ENCODE measurements at regions not wholly inside any gene's neighbourhood (a gene's known extent, or its start where the extent isn't known, plus 50 kb on each side); places are given as distances from the start of the nearest gene placed in this dataset.

DNA sequence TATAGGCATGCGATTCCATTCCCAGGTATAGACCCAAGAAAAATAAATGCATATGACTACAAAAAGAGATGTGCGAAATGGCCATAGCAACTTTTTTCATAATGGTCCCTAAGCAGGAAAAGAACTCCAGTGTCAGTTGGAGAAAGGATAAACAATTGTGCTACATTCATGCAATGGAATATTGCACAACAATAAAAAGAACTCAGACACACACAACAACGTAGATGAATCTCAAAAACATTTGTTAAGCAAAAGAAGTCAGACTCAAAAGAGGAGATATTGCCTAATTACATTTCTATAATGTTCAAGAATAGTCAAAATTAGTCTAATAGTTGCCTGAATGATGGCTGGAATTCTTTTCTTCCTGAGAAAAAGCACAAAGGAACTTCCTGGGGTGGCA lies 141.1 kb upstream of the GLI3 start (continued):
- TF ChIP-seq, protein P1, sequence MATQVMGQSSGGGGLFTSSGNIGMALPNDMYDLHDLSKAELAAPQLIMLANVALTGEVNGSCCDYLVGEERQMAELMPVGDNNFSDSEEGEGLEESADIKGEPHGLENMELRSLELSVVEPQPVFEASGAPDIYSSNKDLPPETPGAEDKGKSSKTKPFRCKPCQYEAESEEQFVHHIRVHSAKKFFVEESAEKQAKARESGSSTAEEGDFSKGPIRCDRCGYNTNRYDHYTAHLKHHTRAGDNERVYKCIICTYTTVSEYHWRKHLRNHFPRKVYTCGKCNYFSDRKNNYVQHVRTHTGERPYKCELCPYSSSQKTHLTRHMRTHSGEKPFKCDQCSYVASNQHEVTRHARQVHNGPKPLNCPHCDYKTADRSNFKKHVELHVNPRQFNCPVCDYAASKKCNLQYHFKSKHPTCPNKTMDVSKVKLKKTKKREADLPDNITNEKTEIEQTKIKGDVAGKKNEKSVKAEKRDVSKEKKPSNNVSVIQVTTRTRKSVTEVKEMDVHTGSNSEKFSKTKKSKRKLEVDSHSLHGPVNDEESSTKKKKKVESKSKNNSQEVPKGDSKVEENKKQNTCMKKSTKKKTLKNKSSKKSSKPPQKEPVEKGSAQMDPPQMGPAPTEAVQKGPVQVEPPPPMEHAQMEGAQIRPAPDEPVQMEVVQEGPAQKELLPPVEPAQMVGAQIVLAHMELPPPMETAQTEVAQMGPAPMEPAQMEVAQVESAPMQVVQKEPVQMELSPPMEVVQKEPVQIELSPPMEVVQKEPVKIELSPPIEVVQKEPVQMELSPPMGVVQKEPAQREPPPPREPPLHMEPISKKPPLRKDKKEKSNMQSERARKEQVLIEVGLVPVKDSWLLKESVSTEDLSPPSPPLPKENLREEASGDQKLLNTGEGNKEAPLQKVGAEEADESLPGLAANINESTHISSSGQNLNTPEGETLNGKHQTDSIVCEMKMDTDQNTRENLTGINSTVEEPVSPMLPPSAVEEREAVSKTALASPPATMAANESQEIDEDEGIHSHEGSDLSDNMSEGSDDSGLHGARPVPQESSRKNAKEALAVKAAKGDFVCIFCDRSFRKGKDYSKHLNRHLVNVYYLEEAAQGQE (IDR thresholded peaks at IDR 0.05; ENCODE audit: low read depth) = no peak
- TF ChIP-seq CBX3 (IDR thresholded peaks at IDR 0.05; ENCODE audit: low read depth) (no peak), YY1 (IDR thresholded peaks at IDR 0.05; ENCODE audit: extremely low read depth, insufficient replicate concordance, low read depth, low read length) (no peak), JUND (IDR thresholded peaks at IDR 0.05) (no peak), RAD21 (IDR thresholded peaks at IDR 0.05; ENCODE audit: low read depth) (no peak), ZFX (IDR thresholded peaks at IDR 0.05) (no peak), POLR2AphosphoS5 (IDR thresholded peaks at IDR 0.05; ENCODE audit: low read depth, low read length) (no peak), SRF (IDR thresholded peaks at IDR 0.05; ENCODE audit: low read depth) (no peak), SIN3A (IDR thresholded peaks at IDR 0.05; ENCODE audit: low read depth) (no peak), EZH2phosphoT487 (IDR thresholded peaks at IDR 0.05; ENCODE audit: borderline replicate concordance) (no peak)
- TF ChIP-seq, protein P2, sequence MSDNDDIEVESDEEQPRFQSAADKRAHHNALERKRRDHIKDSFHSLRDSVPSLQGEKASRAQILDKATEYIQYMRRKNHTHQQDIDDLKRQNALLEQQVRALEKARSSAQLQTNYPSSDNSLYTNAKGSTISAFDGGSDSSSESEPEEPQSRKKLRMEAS (IDR thresholded peaks at IDR 0.05) = no peak

DNA sequence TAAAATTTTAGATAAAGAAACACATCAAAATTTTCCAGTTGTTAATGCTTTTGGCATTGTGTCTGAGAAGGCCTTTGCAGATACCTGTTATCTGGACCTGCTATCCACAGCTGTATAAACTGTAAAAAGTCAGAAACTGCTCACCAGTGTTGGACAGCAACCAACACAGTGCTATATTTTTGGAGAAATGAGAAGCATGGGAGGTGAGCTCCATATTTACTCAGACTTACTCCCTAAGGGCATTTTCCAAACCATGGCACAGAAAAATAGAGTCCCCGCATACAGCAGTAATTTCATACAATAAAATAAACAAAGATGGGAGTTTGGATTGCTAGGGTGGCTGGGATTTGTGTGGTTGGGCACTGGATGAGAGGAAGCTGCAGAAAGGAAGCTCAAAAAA lies 136.3 kb upstream of the GLI3 start:
- intact Hi-C loops (cut with micrococcal nuclease) = no loop called here
- no peak overlapping the region for H3K4me2 ChIP-seq (ENCODE audit: low read length)
- no peaks in the 10 kb centered on the region for H3K9me2 ChIP-seq (ENCODE audit: insufficient read depth)
- H3K79me2 ChIP-seq (ENCODE audit: insufficient read depth, low read length) = no peaks in the 10 kb centered on the region
- H3K9ac ChIP-seq (ENCODE audit: low read length) = no peak overlapping the region
- ChIA-PET POLR2A (no interaction called here), RAD21 (ENCODE audit: low non-redundant PET in 1 of 2, low total read pairs in 2 of 2, uncharacterized antibody in 2 of 2, unreplicated experiment in 2 of 2) (no interaction called here), CTCF (no interaction called here)
- no peaks in the 10 kb centered on the region for H3K4me1 ChIP-seq (ENCODE audit: control insufficient read depth in 1 of 2, insufficient read depth in 2 of 2, low read length in 2 of 2)
- ATAC-seq (no peak), DNase-seq (ENCODE audit: low read depth, low spot score) (no peak)
- H3K4me3 ChIP-seq (replicated peaks in 1 of 2; ENCODE audit: low read depth in 1 of 2, low read length in 2 of 2) = no peak overlapping the region
- H2AFZ ChIP-seq (ENCODE audit: low read depth, low read length, poor library complexity, severe bottlenecking) = no peak overlapping the region
- H3K36me3 ChIP-seq (ENCODE audit: control insufficient read depth in 1 of 2, insufficient read depth in 2 of 2, low read length in 2 of 2) = no peaks in the 10 kb centered on the region
- no peak overlapping the region for H3K27ac ChIP-seq (ENCODE audit: low read depth, low read length)
- no peaks in the 10 kb centered on the region for H3K27me3 ChIP-seq (ENCODE audit: insufficient read depth, low read length)
- no TSS peak for BruUV-seq (replicated peaks)
- H4K20me1 ChIP-seq (ENCODE audit: insufficient read depth) = no peaks in the 10 kb centered on the region
- H3K9me3 ChIP-seq (ENCODE audit: control insufficient read depth in 1 of 2, insufficient read depth in 1 of 2, low read depth in 1 of 2, low read length in 2 of 2) = peaks cover 0 to 4% of the 10 kb centered on the region in 2 experiments; a peak in 1 of 4 replicates
- TF ChIP-seq TCF7L2 (IDR thresholded peaks at IDR 0.05; ENCODE audit: borderline replicate concordance, extremely low read depth, insufficient read depth, insufficient read length) (no peak), ZFX (IDR thresholded peaks at IDR 0.05) (no peak), POLR2A (IDR thresholded peaks at IDR 0.05; ENCODE audit: borderline replicate concordance, extremely low read depth, insufficient read depth, insufficient read length) (no peak), POLR2AphosphoS5 (IDR thresholded peaks at IDR 0.05; ENCODE audit: low read depth, low read length) (no peak), EGR1 (IDR thresholded peaks at IDR 0.05; ENCODE audit: low read depth) (no peak), JUND (IDR thresholded peaks at IDR 0.05) (no peak), FOSL1 (IDR thresholded peaks at IDR 0.05; ENCODE audit: low read depth) (no peak), SRF (IDR thresholded peaks at IDR 0.05; ENCODE audit: low read depth) (no peak), SP1 (IDR thresholded peaks at IDR 0.05; ENCODE audit: low read depth) (no peak), EZH2 (IDR thresholded peaks at IDR 0.05) (no peak), CBX3 (IDR thresholded peaks at IDR 0.05; ENCODE audit: low read depth) (no peak), RAD21 (IDR thresholded peaks at IDR 0.05; ENCODE audit: low read depth) (no peak), CEBPB (IDR thresholded peaks at IDR 0.05; ENCODE audit: low read depth) (no peak)
- TF ChIP-seq, protein P3, sequence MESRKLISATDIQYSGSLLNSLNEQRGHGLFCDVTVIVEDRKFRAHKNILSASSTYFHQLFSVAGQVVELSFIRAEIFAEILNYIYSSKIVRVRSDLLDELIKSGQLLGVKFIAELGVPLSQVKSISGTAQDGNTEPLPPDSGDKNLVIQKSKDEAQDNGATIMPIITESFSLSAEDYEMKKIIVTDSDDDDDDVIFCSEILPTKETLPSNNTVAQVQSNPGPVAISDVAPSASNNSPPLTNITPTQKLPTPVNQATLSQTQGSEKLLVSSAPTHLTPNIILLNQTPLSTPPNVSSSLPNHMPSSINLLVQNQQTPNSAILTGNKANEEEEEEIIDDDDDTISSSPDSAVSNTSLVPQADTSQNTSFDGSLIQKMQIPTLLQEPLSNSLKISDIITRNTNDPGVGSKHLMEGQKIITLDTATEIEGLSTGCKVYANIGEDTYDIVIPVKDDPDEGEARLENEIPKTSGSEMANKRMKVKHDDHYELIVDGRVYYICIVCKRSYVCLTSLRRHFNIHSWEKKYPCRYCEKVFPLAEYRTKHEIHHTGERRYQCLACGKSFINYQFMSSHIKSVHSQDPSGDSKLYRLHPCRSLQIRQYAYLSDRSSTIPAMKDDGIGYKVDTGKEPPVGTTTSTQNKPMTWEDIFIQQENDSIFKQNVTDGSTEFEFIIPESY (IDR thresholded peaks at IDR 0.05; ENCODE audit: extremely low read depth, insufficient replicate concordance, low read length) = no peak
- TF ChIP-seq, protein P4, sequence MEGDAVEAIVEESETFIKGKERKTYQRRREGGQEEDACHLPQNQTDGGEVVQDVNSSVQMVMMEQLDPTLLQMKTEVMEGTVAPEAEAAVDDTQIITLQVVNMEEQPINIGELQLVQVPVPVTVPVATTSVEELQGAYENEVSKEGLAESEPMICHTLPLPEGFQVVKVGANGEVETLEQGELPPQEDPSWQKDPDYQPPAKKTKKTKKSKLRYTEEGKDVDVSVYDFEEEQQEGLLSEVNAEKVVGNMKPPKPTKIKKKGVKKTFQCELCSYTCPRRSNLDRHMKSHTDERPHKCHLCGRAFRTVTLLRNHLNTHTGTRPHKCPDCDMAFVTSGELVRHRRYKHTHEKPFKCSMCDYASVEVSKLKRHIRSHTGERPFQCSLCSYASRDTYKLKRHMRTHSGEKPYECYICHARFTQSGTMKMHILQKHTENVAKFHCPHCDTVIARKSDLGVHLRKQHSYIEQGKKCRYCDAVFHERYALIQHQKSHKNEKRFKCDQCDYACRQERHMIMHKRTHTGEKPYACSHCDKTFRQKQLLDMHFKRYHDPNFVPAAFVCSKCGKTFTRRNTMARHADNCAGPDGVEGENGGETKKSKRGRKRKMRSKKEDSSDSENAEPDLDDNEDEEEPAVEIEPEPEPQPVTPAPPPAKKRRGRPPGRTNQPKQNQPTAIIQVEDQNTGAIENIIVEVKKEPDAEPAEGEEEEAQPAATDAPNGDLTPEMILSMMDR (IDR thresholded peaks at IDR 0.05 in 2 of 3, conservative IDR thresholded peaks at IDR 0.05 in 1 of 3; ENCODE audit: borderline replicate concordance in 1 of 3, insufficient read depth in 1 of 3, low read depth in 2 of 3, low read length in 2 of 3) = no peak
